Fibroblast of skin of left quadriceps (primary cell): ENCODE measurements at regions not wholly inside any gene's neighbourhood (a gene's known extent, or its start where the extent isn't known, plus 50 kb on each side); places are given as distances from the start of the nearest gene placed in this dataset.
"Not testable (repeated sequence)": the region's sequence is repeated elsewhere in the genome, so short reads cannot be mapped to it uniquely, and the experiment has no call there.

Experiments
- DNase-seq, 2 experiments: peaks; one replicate each; pipeline ENCODE4 v3.0.0-alpha.2; 2013; ENCODE audit warnings: low read depth in 2 of 2

DNA sequence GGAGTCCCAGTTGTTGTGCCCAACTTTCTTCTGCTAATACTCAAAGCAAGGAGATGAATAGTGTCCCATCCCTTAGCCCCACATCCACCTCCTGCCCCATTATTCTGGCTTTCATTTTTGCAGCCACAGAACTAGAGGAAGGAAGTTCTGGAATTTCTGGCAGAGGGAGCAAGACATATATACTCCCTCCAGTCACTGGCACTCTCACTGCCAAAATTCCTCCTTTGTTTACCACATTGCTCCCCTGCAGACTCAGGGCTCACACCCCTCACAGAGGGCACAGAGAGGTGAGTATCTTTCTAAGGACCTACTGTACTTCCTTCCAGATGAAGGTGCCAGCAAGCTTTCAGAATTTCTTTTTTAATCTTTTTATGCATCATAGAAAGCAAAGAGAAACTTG lies 168.0 kb upstream of the ID4 start:
- peak in 1 of 2 experiments; percentile 48 for DNase-seq

DNA sequence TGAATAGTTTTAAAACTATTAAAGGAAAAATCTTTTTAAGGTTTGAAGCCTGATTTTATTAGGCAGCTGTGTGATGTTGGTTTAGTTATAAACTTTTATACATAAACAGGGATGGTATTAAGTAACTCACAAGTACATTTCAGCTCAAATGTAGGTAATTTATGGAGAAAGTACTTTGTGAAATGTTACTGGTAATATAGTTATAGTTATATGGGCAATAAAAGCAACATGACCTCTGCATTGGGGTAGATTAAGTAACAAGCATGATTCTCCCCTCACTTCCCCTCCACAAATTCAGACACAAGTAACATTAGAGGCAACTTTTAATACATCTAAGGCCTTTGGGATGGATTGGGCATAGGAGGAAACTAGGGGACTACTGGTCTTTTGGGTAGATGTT lies 154.3 kb upstream of the ID4 start:
- DNase-seq: no peak

DNA sequence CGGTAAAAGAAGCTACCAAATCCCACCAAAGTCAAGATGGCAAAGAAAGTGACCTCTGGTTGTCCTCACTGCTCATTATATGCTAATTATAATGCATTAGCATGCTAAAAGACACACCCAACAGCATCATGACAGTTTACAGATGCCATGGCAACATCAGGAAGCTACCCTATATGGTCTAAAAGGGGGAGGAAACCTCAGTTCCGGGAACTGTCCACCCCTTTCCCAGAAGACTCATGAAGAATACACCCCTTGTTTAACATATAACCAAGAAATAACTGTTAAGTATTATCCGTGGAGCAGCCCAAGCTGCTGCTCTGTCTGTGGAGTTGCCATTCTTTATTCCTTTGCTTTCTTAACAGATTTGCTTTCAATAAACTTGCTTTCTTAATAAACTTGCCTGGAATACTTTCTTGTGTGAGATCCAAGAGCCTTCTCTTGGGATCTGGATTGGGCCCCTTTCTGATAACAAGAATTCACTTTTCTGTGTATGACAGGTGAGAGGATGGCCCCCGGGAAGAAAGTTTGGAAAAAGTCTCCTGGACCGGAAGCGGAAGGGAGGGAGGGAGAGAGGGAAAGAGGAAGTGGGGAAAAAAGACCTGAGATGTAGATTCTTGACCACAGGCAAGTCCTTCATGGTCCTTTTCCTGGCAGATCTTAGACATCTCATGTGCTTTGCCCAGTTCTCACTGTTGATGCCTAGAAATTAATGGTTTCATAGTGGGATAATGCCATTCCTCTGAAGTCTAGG lies 146.7 kb upstream of the ID4 start:
- no peak for DNase-seq

DNA sequence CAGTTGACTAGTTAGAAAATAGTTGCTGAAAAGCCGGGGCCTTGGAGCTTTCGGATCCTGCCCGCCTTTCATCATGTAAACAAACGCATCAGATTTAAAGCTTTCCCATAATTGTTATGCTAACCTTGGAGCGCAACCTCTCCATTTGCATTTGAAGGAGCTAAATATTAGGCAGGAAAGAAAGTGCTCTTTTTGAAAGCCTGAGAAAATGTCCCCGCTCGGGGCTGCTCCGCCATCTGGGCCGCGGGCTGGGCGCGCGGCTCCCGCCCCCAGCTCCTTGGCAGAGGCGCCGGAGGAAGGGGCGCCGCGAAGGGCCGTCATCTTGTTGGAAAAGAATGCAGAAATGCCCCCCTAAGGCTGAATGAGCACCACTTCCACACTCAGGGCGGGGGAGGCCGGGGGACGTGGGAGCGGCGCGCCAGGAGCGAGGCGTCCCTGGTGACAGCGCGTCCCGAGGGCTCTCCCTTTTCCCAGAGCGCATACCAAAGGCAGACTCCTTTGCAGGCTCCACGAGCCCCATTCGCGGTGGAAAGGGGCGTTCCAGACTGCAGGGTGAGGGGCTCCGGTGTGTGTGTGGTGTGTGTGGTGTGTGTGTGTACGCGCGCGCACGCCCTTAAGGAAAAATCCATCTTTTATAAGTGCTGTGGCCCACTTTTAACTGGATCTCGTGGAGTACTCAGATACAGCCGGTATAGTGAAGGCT lies 145.6 kb upstream of the ID4 start:
- DNase-seq: no peak

DNA sequence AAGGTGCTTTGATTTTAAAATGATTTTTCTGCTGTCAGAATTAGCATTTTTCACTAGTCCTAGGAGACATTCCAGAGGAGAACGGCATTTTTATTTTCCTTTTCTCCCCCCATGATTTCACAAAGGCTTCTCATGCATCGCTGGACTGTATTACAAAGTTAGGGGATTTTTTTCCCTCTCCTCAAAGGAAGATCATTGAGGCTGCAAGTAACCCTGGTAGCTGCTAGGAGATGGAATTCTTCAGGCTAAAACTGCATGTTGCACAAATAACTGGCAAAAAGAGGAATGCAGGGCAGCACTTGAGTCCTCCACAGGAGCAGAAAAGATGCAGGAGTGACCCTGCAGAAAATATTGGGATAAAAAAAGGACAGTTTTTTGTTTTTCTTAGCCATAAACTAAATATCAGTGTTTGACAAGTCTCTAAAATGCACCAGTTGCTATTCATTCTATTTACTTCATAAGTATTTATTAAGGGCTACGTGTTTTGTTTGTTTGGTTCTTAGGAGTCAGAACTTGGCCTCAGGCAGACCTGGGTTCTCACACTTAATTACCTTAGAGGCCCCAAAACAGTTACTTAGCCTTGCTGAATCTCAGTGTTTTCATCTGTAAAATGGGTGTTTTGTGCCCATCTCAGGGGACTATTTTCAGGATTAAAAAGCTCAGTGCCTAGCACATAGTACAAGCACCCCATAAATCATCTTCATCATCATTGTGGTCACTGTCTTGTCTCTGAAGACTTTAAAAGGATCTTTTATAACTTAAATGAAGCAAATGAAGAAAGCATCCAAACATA lies 144.5 kb upstream of the ID4 start:
- DNase-seq: no peak

DNA sequence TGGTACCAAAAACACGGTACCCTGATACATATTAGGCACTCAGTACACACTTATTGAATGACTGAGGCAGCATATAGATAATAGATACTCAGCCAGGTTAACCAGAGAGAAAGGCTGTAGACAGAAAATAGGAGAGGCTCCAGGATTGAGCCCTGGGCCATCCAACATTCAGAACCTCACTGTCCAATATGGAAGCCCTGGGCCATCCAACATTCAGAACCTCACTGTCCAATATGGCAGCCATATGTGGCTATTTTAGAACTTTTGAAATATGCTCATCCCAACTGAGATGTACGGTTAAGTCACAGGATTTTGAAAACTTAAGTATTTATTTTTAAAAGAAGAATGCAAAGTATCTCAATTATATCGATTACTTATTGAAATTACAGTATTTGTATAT lies 142.5 kb upstream of the ID4 start:
- no peak for DNase-seq

DNA sequence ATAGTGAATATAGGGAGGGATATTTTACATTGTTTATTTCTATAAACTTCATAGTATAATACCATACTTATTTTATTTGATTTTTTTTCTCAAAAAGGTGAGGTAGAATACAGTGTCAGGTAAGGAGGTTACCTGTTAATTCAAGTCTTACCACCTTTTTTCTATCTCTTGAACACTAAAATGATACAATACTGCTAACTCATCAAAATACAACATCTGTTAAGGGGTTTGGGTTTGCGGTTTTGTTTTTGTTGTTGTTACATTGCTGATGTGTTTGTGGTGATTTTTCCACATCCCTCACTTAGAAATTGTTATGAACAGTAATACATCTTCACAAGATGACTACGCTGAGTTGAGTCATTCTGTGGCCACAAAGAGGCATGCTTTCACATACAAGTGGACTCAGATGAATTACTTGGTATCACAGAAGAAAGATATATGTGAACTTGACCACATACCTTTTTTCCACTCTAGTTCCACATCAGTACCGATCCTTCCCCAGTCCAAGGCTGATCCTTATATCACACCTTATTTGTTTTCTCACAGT lies 139.4 kb upstream of the ID4 start:
- peak; percentile 62 for DNase-seq

DNA sequence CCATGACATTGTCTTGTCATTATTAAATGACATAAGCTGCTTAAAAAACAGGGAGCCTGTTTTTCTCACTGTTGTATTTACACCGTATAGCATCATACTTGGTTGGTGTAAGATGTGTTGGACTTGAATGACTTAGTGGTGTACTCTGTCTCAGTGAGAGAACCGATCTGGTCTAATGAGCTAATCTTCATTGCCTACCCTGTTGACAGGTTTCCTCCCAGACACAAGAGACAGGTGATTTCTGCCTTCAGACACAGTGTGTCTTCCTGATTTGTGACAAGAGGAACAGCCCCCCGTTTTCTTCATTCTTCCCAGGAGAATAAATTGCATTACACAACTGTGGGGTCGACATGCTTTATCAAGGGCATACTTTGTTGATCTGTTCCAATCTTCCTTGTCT lies 137.2 kb upstream of the ID4 start:
- DNase-seq: no peak

DNA sequence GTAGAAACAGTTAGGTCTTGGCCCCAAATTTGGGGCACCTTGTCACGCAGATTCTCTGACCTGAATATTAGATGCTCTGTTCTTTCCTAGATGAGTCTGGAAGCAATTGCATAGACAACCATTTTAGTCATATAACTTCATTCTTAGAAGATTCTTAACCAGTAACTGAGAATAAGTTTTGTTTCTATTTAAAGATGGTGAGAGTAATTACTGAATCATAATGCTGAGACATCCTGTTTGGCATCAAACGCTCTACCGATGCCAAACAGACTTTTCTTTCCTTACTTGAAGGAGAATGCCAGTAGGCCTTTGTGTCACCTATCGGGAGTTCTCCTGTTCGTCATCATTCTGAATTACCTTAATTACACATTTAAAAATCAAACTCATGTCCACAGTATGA lies 131.6 kb upstream of the ID4 start:
- no peak for DNase-seq

DNA sequence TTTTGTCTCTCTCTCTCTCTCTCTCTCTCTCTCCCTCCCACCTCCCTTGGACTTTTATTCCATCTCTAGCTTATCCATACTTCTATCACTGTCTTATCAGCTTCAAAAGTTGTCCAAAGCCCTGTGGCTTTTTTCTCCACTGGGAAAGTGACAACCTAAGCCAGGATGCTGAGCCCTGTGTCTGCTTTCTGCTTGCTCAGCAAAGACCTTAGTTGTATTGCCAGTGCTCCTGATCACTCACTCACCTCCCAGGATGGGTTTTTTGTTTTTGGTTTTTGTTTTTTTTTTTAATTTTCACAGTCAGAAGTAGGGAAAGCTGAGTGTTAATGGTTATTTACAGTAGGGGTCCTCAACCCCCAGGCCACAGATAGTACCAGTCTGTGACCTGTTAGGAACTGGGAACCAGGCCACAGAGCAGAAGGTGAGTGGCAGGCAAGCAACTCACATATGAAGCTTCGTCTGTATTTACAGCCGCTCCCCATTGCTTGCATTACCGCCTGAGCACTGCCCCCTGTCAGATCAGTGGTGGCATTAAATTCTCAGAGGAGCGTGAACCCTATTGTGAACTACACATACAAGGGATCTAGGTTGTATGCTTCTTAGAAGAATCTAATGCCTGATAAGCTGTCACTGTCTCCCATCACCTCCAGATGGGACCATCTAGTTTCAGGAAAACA lies 125.0 kb upstream of the ID4 start:
- no peak for DNase-seq

DNA sequence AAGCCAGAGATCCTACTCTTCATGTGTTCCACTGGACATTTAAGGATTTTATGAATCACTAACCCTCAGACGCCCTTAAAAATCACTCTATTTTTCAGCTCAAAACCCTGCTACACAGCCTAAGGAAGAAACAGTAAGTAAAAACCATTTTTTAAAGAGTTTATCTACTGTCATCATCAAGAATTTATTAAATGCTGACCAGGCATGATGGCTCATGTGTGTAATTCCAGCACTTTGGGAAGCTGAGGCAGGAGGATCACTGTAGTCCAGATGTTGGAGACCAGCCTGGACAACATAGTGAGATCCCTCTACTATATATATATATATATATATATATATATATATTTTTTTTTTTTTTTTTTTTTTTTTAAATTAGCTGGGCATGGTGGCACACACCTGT lies 124.2 kb upstream of the ID4 start:
- DNase-seq: no peak

DNA sequence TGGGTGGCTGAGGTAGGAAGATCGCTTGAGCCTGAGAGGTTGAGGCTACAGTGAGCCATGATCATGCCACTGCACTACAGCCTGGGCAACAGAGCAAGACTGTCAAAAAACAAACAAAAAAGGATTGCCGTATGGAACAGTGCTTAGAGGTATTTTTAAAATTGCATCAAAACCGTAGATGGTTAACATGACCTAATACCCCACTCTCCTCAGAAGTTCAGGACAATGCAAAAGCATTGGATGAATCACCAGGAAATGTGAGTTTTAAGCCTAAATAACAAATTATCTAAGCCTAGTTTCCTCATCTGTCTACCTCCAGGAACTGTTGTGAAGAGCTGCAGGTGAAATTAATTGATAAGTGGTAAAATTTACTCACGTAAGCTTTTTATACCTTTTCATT lies 123.8 kb upstream of the ID4 start:
- no peak for DNase-seq

DNA sequence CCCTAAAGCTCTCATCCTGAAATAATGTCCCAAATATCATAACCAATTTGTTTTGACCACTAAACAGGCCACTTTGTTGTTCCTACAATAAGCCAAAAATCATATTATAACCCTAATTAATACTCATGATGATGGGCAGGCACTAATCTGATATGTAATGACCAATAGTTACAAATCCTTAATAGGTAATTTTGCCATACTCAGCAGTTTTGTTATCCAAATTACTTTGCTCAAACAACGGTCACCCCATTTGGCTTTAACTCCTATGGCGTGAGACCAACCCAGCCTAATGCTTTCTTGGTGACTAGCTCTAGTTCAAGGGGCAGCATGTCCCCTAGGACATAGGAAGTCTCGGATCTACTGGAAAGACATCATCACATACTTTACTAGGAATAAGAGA lies 123.2 kb upstream of the ID4 start:
- no peak for DNase-seq

DNA sequence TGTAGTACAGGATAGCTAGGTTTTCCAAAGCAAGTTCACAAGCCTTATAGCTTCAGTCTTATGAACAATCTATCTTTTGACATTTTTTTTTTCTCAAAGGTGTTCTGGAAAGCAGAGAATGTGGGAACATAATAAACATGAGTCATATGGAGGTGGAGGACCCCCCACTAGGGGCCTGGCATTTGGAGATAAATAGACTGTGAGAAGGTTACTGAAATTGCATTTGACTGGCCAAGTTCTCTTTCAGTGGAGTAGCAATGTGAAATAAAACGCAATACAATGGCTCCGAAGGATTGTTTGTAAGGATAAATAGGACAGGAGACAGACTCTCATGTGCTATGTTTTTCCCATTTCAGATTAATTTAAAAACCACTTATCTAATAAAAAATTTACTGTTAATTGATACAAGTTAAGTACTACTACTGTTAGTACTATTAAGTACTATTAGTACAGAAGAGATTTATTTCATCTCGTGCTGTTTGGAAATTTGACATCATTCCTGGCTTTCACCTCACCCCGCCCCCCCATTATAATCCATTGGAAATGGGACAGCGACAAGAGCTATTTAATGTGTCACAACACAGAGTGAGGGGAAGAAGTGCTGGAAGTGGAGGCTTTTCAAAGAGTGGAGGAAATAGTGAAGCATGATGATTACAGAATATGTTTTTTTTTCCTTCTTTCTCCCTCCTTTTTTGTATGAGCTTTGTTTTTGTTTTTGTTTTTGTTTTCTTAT lies 122.6 kb upstream of the ID4 start:
- no peak for DNase-seq

DNA sequence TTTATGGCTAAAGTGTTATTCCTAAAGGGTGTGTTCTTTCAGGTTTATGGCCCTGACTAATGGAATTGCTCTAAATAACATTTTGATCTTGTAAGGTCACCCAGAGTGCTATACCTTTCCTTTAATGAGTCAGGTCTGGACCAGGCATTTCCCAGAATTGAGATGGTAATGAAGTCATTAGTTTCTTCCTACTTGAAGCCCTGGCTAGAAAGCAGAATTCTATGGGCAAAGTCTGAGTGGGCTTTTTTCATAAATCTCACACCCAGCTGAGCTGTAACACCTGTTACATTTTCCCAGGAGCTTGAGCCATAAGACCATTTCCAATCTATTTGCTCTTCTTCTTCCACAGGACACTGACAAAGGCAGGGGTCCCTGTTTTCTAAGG lies 122.0 kb upstream of the ID4 start:
- no peak for DNase-seq

DNA sequence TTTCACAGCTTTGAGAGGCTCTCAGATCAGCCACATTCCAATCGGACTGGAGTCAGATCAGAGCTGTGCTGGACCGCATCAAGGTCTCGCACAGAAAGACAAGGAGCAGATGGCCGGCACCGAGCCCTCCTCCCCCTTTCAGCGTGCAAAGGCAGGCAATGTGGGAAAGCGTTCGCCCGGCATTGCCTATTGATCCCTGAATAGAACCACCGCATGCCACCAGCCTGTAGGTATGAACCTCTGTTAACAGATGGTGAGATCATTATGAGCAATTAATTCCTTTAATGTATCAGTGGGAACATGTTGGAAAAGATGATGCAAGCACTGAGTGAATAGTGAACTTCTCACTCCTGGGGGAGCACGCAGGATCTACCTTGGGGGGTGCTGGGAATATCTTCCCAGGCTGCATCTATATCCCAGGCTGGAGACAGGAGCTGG lies 117.5 kb upstream of the ID4 start:
- peak in 1 of 2 experiments; percentile 24 for DNase-seq

DNA sequence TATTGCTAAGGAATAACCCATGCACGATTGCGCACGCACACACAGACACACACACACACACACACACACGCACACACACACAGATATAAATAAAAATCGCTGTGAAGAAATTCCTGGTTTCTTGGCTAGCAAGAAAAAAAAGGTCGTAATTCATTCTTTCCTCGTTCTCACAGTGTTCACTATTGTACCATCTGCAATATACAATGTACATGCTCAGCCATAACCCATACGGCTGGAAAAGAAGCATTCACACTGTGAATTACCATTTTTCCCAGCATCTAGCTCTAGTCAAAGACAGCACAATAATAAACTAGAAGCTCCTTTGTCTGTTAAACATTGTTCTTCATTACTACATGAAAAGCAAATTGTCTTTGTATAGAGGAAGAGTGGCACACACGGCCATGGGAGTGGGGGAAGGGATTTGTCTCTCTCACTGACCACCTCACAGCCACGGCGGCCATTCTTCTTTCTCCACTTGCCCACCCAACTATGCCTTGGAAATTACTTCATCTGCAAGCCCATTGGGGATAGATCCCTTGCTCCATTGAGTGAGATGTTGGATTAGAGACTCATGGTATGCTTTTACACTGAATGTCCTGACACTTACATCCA lies 115.3 kb upstream of the ID4 start:
- DNase-seq: no peak

DNA sequence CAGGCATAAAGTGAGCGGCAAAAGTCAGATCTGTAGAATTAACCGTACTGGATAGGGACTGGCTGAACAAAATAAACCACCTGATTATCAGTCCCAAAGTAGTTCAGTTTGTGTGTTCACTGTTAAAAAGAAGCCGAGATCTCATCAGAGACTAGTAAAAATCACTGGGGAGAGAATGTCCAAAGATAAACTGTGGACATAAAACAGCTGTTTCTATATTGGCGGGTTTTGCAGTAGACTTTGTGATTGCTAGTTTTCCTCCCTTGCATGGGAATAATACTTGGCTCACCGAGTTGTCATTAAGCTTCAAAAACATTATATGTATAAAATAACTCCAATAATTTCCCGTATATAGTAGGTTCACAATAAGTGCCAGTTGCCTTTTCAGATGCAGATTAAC lies 114.2 kb upstream of the ID4 start:
- DNase-seq: no peak

DNA sequence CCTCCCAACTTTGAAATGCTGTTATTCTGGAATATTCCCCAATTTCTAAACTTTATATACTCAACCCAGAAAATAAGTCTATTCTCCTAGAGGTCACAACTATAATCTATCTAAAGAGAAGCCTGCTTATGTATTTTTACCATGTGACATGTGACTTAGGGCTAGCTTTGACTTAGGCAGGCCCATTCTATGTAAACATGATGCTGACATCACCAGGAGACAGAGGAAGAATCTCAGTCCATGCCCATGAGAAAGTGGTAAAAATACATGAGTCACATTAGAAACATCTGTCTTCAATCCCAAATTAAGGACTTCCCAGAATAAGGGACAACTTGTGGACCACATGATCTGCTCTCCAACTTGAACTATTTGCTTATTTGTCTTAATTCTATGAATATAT lies 113.6 kb upstream of the ID4 start:
- peak; percentile 47 to 52 for DNase-seq

DNA sequence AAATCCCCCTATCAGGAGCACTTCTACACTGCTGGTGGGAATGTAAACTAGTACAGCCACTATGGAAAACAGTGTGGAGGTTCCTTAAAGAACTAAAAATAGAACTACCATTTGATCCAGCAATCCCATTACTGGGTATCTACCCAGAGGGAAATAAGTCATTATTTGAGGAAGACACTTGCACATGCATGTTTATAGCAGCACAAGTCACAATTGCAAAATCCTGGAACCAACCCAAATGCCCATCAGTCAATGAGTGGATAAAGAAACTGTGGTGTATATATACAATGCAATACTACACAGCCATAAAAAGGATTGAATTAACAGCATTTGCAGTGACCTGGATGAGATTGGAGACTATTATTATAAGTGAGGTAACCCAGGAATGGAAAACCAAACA lies 111.7 kb upstream of the ID4 start:
- DNase-seq: not testable (repeated sequence)

DNA sequence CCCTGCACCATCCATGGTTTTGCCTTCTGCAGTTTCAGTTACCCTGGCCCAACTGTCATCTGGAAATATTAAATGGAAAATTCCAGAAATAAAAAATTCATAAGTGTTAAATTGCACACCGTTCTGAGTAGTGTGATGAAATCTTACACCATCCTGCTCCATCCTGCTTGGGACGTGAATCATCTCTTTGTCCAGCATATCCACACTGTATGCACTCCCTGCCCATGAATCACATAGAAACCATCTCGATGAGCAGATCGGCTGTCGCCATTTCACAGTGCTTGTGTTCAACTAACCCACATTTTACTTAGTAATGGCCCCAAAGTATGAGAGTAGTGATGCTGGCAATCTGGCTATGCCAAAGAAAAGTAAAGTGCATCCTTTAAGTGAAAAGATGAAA lies 105.9 kb upstream of the ID4 start:
- DNase-seq: peak; percentile 85 to 89
